HG03097 (cell line): ENCODE measurements at regions not wholly inside any gene's neighbourhood (a gene's known extent, or its start where the extent isn't known, plus 50 kb on each side); places are given as distances from the start of the nearest gene placed in this dataset.

ENCODE experiments used
- ATAC-seq: cut with Tn5 transposase; IDR thresholded peaks from one replicate; pipeline ENCODE4 v1.9.1; 2021; ENCODE audit not compliant: unreplicated experiment, low FRiP score

DNA sequence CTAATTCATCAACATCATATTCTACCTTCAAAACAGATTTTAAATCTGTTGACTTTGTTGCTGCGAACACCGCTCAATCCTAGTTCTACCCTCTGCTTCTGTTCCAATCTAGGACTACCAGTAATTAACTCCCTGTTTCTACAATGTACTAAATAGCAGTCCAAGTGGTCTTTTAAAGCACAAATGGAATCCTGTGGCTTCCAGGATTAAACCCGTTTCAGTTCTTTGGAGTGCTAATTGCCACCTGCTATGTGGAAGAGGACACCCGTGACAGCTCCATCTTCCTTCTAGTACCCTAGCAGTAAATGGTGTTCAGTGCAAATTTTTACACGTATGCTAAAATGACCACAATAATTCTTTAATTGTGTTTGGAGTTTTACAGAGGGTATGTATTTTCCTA lies 232.1 kb downstream of the TDRD3 start:
- no peak for ATAC-seq

DNA sequence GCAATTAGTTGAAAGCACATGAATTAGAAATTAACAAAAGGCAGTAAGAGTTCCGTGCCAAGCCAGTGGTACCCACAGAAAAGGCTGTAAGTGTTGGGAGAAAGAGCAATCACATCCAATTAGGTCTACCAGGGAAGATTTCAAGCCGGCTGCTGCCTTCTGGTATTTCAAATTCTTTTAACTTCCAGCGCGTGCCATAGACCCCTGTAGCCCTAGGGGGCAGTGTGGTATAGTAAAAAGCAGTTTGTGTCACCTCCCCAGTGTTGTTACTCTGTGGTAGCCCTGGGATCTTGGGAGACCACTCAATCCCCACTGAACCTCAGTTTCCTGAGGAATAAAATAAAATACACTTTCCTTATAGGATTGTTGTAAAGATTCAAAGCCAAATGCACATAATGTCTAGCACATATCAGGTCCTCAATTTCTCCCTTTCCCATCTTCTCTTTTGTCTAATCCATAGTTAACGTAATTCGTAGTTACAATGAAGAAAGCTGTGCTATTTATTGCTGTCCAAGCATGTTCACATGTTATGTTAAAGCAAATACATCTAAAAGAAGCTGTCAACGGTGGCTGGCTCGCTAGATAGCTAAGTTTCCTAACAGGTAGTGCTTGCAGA lies 230.2 kb downstream of the TDRD3 start:
- ATAC-seq: peak; percentile 86
